ENCODE measurements at regions not wholly inside any gene's neighbourhood (a gene's known extent, or its start where the extent isn't known, plus 50 kb on each side); places are given as distances from the start of the nearest gene placed in this dataset.

- TF ChIP-seq, protein P1, sequence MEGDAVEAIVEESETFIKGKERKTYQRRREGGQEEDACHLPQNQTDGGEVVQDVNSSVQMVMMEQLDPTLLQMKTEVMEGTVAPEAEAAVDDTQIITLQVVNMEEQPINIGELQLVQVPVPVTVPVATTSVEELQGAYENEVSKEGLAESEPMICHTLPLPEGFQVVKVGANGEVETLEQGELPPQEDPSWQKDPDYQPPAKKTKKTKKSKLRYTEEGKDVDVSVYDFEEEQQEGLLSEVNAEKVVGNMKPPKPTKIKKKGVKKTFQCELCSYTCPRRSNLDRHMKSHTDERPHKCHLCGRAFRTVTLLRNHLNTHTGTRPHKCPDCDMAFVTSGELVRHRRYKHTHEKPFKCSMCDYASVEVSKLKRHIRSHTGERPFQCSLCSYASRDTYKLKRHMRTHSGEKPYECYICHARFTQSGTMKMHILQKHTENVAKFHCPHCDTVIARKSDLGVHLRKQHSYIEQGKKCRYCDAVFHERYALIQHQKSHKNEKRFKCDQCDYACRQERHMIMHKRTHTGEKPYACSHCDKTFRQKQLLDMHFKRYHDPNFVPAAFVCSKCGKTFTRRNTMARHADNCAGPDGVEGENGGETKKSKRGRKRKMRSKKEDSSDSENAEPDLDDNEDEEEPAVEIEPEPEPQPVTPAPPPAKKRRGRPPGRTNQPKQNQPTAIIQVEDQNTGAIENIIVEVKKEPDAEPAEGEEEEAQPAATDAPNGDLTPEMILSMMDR (IDR thresholded peaks at IDR 0.05) = no peak
- no peak for TF ChIP-seq ZFX (IDR thresholded peaks at IDR 0.05; ENCODE audit: borderline replicate concordance)
Observed at GRCh38 chrX:149259241-149259640, 245.9 kb downstream of the IDS start.

All from 22Rv1 (cell line).